Fibroblast of skin of abdomen (primary cell): ENCODE measurements at regions not wholly inside any gene's neighbourhood (a gene's known extent, or its start where the extent isn't known, plus 50 kb on each side); places are given as distances from the start of the nearest gene placed in this dataset.
"Not testable (repeated sequence)": the region's sequence is repeated elsewhere in the genome, so short reads cannot be mapped to it uniquely, and the experiment has no call there.

Source experiments
- DNase-seq: peaks from one replicate; pipeline ENCODE4 v3.0.0-alpha.2; 2013

DNA sequence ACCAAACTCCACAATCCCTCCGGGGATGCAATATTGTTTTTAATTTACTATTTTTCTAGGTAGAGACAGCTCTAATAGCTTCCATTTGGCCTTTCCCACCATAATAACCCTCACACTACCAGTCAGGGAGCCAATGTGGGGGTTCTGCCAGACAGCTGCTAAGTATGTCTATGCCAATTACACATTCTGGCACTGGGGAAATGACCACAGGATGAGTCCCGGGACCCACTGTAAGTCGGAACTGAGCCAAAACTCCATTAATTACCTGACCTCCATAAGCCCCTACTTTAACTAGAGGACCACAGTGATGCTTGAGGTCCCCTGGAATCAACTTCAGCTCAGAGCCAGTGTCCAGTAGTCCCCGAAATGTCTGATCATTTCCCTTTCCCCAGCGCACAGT is 95.2 kb upstream of the USP25 start:
- not testable (repeated sequence) for DNase-seq

DNA sequence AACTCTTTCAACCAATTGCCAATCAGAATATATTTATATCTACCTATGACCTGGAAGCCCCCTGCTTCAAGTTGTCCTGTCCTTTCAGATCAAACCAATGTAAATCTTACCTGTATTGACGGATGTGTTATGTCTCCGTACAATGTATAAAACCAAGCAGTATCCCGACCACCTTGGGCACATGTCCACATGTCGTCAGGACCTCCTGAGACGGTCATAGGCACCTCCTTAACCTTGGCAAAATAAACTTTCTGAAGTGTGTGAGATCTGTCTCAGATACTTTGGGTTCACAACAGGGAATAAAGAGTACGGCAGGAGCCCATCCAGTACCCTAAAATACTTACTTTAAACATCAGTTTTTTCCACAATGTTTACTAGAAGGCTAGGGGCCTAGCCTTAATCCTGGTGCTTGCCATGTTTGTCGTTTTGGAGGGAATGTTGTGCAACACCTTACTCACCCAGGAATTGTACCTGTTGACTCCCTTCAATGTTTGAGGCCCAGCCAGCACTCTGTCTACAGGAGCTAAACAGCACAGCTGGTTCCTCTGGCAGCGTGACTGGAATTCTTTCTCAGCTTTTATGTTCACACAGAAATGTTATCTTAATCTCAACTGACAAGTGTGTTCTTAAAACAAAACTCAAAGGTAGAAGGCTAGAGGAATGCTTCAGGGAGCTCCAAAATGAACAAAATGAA is 90.8 kb upstream of the USP25 start:
- peak; percentile 18 for DNase-seq

DNA sequence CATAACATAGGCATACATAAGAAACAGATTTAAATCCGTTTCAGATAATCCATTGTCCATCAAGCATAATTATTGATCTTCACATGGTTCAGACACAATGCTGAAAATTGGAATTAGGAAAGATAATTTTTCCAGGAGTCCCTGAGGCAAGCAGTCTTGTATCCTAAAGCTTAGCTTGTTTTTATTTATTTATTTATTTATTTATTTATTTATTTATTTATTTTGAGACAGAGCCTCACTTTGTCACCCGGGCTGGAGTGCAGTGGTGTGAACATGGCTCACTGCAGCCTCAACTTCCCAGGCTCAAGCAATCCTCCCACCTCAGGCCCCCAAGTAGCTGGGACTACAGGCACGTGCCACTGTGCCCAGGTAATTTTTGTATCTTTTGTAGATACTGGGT is 89.7 kb upstream of the USP25 start:
- DNase-seq = not testable (repeated sequence)

DNA sequence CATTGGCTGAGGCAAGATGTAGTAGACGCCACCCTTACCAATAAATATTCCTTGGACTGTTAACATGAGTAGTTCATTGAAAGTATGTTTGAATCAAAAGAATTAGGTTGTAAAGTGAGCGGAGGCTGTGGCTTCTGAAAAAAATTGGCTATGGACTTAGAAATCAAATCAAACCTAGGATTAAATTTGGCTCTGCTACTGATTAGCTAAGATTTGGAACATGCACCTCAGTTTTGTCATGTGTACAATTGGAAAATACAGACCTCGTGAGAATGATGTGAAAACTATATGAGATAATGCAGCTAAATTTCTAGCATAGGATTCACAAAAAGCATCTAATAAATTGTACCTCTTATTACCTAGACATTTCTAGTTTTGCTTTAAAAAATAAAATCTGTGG is 85.3 kb upstream of the USP25 start:
- no peak for DNase-seq

DNA sequence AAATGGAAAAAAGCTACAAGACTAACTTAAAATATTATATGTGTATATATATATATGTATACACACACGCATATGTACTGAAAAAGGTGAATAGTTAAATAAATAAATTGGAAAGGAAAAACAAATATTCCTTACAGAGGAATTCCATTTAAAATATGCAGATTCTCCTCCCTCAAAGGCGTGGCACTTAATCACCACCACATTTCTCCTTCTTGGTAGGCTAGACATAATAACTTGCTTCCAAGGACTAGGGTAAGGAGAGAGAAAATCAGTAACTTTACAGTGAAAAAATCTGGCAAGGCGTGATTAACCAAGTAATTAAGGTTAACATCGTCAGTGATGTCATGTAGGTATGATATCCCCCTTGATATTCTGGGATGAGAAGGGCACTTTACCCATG is 84.0 kb upstream of the USP25 start:
- DNase-seq = no peak

DNA sequence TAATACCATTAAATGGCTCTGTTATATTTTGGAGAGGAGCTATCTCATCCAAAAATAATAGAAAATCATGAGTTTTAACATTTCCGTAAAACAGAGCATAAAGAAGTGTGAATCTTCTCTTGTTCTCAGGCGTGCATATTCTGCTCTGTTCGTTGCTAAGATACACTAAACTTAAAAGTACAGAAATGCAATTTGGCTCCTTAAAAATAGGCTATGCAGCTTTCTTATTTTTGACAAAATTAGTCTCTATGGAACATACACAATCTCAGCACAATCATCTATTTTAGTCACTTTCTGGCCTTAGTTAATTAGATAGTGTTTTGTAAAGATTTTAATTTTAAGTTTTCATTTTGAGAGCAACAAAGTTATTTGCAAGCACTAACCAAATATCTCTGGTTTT is 79.0 kb upstream of the USP25 start:
- DNase-seq = no peak

DNA sequence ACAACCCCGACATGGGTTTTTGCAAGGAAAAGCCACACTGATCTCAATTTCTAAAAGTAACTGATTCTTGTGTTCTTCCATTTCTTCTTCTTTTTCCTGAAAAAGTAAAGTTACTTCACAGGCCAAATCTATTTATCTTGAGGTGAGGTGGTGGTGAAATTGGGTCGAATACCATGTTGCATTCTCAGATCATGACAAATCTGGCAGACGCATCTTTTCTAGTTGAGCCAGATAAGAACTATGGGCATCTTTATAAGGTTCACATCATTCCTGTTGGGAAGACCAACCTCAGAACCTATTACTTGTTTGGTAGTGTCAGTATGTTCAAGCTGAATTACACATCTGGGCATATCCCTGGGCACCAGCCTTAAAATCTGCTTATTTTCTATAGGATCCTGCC is 78.6 kb upstream of the USP25 start:
- peak; percentile 10 for DNase-seq

DNA sequence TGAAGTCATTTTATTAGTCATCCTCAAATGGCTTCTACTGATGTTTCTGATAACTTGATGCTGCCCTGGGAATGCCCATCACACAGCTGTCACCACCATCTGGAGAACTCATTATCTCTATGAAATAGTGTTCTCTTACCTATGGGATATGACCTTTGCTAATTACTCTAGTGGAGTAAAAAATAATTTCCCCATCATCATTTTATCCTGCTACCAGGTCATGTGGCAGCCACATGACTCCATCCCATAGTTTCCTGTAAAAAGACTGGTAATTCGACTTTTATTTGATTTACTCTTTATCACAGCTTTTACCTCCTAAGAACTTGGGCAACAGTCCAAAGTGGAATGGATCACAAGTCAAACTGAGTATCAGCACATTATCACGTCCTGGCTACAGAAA is 76.1 kb upstream of the USP25 start:
- DNase-seq = no peak

DNA sequence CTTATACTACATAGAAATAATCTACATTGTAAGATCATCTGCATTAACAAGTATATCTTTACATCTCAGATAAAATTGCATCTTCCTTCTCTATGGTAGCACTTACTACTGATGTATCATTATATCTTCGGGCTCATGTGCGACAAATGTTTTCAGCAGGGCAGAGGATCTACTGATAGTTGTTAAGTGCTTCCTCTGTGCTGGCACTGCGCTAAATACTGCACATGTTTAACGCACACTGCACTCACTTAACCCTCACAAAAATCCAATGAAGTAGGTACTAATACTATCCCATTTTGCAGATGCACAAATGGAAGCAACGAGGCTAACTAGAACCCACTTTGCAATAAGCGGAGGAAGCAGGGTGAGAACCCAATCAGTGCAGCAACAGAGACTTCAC is 75.6 kb upstream of the USP25 start:
- DNase-seq = no peak

DNA sequence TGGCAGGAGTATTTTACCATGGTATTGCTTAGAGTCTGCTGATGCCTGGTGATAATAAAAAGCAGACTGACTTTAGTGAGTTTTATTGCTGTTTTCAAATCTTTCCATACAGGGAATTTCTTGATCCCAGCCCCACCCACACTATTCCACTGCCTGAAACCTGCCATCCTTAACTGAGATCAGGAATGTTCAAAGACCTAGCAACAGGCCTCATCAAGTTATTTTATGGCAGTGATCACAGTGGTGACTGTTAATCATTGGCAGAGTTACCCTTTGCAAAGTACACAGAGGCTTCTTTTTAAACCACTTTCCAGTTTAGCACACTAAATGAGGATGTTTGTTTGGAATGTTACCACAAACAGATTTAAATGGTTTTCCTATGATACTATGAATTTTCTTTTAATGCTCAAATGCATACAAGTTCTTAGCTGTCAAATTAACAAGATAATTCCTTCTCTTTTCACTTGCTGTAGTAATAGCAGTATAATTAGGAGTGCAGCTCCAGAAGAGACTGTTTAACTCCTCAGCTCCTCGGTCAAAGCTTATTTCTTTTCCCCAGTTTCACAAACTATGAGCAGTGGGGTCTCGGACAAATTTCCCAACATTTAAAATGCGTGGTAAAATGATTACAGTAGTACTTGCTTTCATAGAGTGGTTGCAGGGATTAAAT is 69.9 kb upstream of the USP25 start:
- DNase-seq = no peak

DNA sequence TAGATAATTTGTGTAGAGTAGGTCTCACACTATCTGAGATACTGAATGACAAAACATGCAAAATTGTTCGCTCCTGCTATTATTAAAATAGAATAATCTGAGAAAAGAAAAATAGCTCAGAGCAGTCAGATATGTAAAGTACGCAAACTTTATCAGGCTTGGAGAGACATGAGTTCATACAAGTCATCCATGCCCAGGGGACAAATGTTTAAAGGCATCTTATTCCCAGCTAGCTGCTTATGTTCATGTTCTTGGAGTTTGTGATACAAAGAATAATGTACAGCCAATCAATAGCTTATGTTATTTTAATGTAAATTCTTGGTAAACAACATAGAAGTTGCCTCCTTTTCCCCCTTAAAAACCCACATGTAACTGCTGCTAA is 69.4 kb upstream of the USP25 start:
- DNase-seq = no peak

DNA sequence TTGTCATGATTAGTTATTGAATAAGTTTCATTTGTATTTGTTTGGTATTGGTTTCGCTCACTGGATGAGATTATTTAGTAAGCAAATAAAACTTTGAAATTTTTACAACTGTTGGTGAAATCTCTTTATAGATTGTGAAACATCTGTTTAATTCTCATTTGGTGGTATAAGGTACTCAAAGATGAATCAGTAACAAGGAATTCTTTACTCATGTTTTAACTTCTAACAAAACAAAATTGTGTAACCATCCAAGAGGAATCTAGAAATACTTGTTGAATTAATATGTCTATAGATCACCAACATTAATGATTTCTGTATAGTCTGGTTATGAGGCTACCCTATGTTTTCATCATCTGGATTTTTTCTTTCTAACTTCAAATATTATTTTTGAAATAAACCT is 62.8 kb upstream of the USP25 start:
- peak; percentile 80 for DNase-seq

DNA sequence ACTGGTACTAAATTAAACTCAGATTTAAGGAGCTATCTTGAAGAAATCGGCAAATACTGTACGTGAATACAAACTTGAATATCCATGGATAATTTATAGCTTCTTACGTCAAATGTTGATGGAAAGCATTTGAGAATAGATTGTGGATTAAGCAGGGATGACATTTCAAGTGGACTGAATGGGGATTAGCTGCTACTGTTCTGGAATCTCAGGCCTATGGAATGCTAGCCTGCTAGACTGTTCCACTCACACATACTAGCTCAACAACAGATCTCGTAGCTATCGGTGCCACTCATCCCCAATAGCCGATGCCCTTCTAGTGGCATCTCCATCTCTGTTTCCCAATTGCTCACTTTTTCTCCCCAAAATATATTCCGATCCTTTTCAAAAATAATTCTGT is 62.0 kb upstream of the USP25 start:
- no peak for DNase-seq

DNA sequence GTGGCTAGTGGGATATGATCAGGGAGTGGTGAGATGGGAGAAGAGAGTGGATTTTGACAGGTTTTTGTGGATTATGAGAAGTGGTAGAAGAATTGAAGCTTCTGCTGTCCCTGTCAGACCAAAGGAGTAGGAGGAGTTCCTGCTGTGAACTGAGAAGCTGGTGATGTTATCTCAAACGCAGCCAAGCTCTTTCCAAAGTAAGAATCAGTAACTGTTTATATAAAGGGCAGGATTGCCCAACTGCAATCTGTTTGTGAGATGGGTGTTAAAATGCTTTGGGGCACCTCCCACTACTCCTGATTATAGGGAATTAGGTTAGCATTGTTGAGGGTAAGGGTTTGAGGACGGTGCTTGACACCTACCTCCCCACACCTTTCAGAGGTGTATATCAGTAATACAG is 60.5 kb upstream of the USP25 start:
- DNase-seq = no peak

DNA sequence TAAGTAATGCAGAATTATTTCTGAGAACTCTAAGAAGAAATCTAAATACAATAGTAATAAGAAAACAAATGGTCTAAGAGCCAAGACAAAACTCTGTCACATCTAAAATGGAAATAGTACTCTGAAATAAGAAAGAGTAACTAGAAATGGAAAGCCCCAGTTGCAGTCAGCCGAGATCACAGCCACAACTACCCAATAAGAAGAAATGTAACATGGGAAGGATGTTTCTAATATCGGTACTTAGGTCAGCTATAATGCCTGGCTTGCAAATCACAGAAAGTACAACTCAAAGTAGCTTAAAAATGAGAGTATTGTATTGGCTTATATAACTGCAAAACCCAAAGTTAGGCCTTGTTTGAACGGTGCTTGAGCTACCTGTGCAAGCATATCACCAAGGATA is 58.6 kb upstream of the USP25 start:
- DNase-seq = no peak

DNA sequence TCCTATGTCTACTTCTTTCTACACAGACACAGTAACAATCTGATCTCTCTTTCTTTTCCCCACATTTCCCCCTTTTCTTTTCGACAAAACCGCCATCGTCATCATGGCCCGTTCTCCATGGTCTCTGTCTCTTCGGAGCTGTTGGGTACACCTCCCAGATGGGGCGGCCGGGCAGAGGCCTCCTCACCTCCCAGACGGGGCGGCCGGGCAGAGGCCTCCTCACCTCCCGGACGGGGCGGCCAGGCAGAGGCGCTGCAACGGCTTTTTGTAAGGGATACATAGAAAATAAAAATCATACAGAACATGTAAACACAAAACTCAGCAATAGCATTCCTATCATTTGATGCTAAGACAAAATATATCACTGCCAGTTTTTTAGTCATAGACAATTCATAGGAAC is 57.2 kb upstream of the USP25 start:
- DNase-seq = not testable (repeated sequence)

DNA sequence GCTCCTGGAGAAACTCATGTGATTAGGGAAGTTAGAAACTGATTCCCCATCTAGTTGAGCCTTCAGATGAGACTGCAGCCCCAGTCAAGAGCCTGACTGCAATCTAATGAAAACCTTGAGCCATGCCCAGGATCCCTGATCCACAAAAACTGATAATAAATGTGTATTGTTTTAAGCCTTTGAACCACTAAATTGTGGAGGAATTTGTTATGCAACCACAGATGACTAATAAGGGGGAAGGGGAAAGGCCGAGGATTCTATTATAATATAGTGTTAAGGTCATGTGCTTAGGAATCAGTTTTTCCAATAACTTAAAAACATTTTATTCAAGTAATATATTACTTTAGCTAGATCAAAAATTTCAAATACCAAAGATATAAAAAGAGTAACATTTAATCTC is 52.8 kb upstream of the USP25 start:
- no peak for DNase-seq

DNA sequence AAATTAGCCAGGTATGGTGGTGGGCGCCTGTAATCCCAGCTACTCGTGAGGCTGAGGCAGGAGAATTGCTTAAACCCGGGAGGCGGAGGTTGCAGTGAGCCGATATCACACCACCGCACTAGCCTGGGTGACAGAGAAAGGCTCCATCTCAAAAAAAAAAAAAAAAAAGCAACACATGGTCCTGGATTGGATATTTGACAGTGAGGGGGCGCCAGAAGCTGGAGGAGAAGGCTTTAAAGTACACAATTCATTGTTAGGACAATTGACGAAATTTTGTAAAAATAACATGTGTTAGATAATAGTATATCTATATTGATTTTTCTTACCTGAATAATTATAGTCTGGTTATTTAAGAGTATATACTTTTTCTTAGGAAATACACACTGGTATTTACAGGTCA is 50.2 kb upstream of the USP25 start:
- DNase-seq = no peak
